ENCODE measurements at regions not wholly inside any gene's neighbourhood (a gene's known extent, or its start where the extent isn't known, plus 50 kb on each side); places are given as distances from the start of the nearest gene placed in this dataset.
A peak's percentile ranks its signal among the peaks of the same experiment; 100 is the strongest.

- H3K36me3 ChIP-seq (ENCODE audit: control insufficient read depth in 2 of 4, insufficient read depth in 4 of 4, low read length in 3 of 4): no peaks in the 10 kb centered on the region
- no peak overlapping the region for H4K5ac ChIP-seq (ENCODE audit: insufficient read length, low read depth, low read length)
- CTCF ChIA-PET (ENCODE audit: partially characterized antibody): interaction anchor here (1.1 to 1.3 kb wide), 3 partner anchors 17 to 177 kb away, joined by 3 to 4 read pairs (median 3); no protein-coding TSS in a partner anchor
- no peak overlapping the region for H3K23ac ChIP-seq (ENCODE audit: insufficient read length)
- no peak overlapping the region for H3K18ac ChIP-seq (ENCODE audit: extremely low read depth, low read length)
- no peak overlapping the region for H2BK5ac ChIP-seq (ENCODE audit: low read depth, low read length)
- no peaks in the 10 kb centered on the region for H3K79me1 ChIP-seq (ENCODE audit: low read depth, low read length)
- H4K8ac ChIP-seq (ENCODE audit: extremely low read depth, insufficient read depth, low read length): no peak overlapping the region
- no peak overlapping the region for H3K9ac ChIP-seq (replicated peaks in 1 of 4; ENCODE audit: extremely low read depth in 1 of 4, low read depth in 3 of 4, low read length in 3 of 4)
- POLR2A ChIA-PET (ENCODE audit: partially characterized antibody): no interaction called here
- no peaks in the 10 kb centered on the region for H3K27me3 ChIP-seq (replicated peaks in 1 of 4; ENCODE audit: control insufficient read depth in 3 of 4, extremely low read depth in 1 of 4, insufficient read depth in 3 of 4, low read length in 3 of 4)
- no peak for DNase-seq (ENCODE audit: low read depth in 1 of 2, low spot score in 2 of 2)
- TF ChIP-seq NANOG (IDR thresholded peaks at IDR 0.05; ENCODE audit: insufficient read depth, low read depth, low read length, poor library complexity, severe bottlenecking): no peak
- TF ChIP-seq RAD21 (IDR thresholded peaks at IDR 0.05 in 1 of 2, conservative IDR thresholded peaks at IDR 0.05 in 1 of 2; ENCODE audit: low read depth in 2 of 2, low read length in 2 of 2): peak in 1 of 2 experiments; percentile 22; a peak in 2 of 4 replicates
- no peak for TF ChIP-seq GABPA (IDR thresholded peaks at IDR 0.05; ENCODE audit: borderline replicate concordance, insufficient read depth, low read length)
- no peak for TF ChIP-seq GTF2F1 (IDR thresholded peaks at IDR 0.05; ENCODE audit: borderline replicate concordance, low read depth, low read length)
- H3K27ac ChIP-seq (ENCODE audit: low read depth, low read length): no peak overlapping the region
- no peak overlapping the region for H2AFZ ChIP-seq (ENCODE audit: low read length)
- H4K91ac ChIP-seq (replicated peaks; ENCODE audit: insufficient read length, low read length): no peak overlapping the region
- H3K4me3 ChIP-seq (ENCODE audit: extremely low read depth in 1 of 4, insufficient read depth in 2 of 4, low read depth in 3 of 4, low read length in 4 of 4): no peak overlapping the region
- no peak overlapping the region for H2BK12ac ChIP-seq (ENCODE audit: low read depth, low read length)
- H3K79me2 ChIP-seq (ENCODE audit: control insufficient read depth in 1 of 2, insufficient read depth in 2 of 2, low read length in 2 of 2): no peaks in the 10 kb centered on the region
- no peaks in the 10 kb centered on the region for H3K9me3 ChIP-seq (ENCODE audit: insufficient read depth in 2 of 2, low read depth in 1 of 2, low read length in 1 of 2)
- H2BK15ac ChIP-seq (ENCODE audit: low read length): no peak overlapping the region
- no peaks in the 10 kb centered on the region for H4K20me1 ChIP-seq (replicated peaks in 1 of 2; ENCODE audit: control insufficient read depth in 1 of 2, insufficient read depth in 2 of 2, low read length in 2 of 2)
- no peak for FAIRE-seq
- H3K56ac ChIP-seq (replicated peaks; ENCODE audit: insufficient read length, low read depth, low read length): no peak overlapping the region
- whole genome bisulfite sequencing, 2 experiments (ENCODE audit: extremely low coverage in 1 of 2, insufficient coverage in 1 of 2, insufficient read length in 1 of 2, insufficient replicate concordance in 2 of 2, low coverage in 1 of 2, low lambda C conversion rate in 2 of 2, missing lambda C conversion rate in 1 of 2): 75% methylated on average over 2 of the region's 2 CpGs; no CpG with 5 or more reads in 1 of the 2 experiments
- no peak overlapping the region for H2BK120ac ChIP-seq (replicated peaks; ENCODE audit: low read depth, low read length)
- no peaks in the 10 kb centered on the region for H3K23me2 ChIP-seq (ENCODE audit: low read depth, low read length)
- H3K4me2 ChIP-seq (ENCODE audit: insufficient read depth in 1 of 2, low read depth in 2 of 2, low read length in 2 of 2): no peak overlapping the region
- H3K14ac ChIP-seq (ENCODE audit: insufficient read length): no peak overlapping the region
- no peaks in the 10 kb centered on the region for H3K4me1 ChIP-seq (replicated peaks in 1 of 4; ENCODE audit: control insufficient read depth in 3 of 4, insufficient read depth in 4 of 4, low read length in 3 of 4)
- H2AK5ac ChIP-seq (ENCODE audit: low read depth, low read length): no peak overlapping the region
- no peak overlapping the region for H2BK20ac ChIP-seq (ENCODE audit: low read length)
- H3K4ac ChIP-seq (replicated peaks; ENCODE audit: insufficient read length, low read depth, low read length): no peak overlapping the region
These were observed 391.5 kb upstream of the MANEA start for GRCh38 chr6:95185874-95186273.
